ENCODE measurements at regions not wholly inside any gene's neighbourhood (a gene's known extent, or its start where the extent isn't known, plus 50 kb on each side); places are given as distances from the start of the nearest gene placed in this dataset.

DNA sequence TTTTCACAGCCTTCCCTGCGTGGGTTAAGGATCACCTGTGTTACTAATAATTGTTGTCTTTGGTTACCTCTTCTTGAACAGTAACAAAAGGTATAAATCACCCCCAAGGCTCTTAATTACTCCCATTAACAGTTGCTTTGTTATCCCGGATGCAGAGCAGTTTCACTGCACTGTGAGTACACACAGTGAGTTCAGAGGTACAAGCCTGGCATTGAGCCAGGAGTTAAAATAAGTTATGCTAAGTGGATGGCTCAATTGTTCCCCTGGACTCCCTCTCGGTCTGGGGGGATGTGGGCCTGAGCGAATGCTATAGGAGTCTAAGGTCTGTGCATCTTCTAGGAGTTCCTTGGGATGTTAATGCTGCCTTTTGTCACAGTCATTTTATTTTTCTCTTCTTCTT is 258.3 kb downstream of the ATG4C start:
- TF ChIP-seq CEBPB (IDR thresholded peaks at IDR 0.05; ENCODE audit: low read depth) (no peak), SIN3A (IDR thresholded peaks at IDR 0.05; ENCODE audit: low read depth) (no peak), ZFX (IDR thresholded peaks at IDR 0.05) (no peak), EZH2 (IDR thresholded peaks at IDR 0.05) (no peak), SP1 (IDR thresholded peaks at IDR 0.05; ENCODE audit: low read depth) (no peak), YY1 (IDR thresholded peaks at IDR 0.05; ENCODE audit: extremely low read depth, insufficient replicate concordance, low read depth, low read length) (no peak), POLR2A (IDR thresholded peaks at IDR 0.05; ENCODE audit: borderline replicate concordance, extremely low read depth, insufficient read depth, insufficient read length) (no peak), FOSL1 (IDR thresholded peaks at IDR 0.05; ENCODE audit: low read depth) (no peak), JUND (IDR thresholded peaks at IDR 0.05) (no peak)
- TF ChIP-seq, protein P1, sequence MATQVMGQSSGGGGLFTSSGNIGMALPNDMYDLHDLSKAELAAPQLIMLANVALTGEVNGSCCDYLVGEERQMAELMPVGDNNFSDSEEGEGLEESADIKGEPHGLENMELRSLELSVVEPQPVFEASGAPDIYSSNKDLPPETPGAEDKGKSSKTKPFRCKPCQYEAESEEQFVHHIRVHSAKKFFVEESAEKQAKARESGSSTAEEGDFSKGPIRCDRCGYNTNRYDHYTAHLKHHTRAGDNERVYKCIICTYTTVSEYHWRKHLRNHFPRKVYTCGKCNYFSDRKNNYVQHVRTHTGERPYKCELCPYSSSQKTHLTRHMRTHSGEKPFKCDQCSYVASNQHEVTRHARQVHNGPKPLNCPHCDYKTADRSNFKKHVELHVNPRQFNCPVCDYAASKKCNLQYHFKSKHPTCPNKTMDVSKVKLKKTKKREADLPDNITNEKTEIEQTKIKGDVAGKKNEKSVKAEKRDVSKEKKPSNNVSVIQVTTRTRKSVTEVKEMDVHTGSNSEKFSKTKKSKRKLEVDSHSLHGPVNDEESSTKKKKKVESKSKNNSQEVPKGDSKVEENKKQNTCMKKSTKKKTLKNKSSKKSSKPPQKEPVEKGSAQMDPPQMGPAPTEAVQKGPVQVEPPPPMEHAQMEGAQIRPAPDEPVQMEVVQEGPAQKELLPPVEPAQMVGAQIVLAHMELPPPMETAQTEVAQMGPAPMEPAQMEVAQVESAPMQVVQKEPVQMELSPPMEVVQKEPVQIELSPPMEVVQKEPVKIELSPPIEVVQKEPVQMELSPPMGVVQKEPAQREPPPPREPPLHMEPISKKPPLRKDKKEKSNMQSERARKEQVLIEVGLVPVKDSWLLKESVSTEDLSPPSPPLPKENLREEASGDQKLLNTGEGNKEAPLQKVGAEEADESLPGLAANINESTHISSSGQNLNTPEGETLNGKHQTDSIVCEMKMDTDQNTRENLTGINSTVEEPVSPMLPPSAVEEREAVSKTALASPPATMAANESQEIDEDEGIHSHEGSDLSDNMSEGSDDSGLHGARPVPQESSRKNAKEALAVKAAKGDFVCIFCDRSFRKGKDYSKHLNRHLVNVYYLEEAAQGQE (IDR thresholded peaks at IDR 0.05; ENCODE audit: low read depth): no peak
- TF ChIP-seq, protein P2, sequence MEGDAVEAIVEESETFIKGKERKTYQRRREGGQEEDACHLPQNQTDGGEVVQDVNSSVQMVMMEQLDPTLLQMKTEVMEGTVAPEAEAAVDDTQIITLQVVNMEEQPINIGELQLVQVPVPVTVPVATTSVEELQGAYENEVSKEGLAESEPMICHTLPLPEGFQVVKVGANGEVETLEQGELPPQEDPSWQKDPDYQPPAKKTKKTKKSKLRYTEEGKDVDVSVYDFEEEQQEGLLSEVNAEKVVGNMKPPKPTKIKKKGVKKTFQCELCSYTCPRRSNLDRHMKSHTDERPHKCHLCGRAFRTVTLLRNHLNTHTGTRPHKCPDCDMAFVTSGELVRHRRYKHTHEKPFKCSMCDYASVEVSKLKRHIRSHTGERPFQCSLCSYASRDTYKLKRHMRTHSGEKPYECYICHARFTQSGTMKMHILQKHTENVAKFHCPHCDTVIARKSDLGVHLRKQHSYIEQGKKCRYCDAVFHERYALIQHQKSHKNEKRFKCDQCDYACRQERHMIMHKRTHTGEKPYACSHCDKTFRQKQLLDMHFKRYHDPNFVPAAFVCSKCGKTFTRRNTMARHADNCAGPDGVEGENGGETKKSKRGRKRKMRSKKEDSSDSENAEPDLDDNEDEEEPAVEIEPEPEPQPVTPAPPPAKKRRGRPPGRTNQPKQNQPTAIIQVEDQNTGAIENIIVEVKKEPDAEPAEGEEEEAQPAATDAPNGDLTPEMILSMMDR (IDR thresholded peaks at IDR 0.05 in 2 of 3, conservative IDR thresholded peaks at IDR 0.05 in 1 of 3; ENCODE audit: borderline replicate concordance in 1 of 3, insufficient read depth in 1 of 3, low read depth in 2 of 3, low read length in 2 of 3): no peak
- TF ChIP-seq, protein P3, sequence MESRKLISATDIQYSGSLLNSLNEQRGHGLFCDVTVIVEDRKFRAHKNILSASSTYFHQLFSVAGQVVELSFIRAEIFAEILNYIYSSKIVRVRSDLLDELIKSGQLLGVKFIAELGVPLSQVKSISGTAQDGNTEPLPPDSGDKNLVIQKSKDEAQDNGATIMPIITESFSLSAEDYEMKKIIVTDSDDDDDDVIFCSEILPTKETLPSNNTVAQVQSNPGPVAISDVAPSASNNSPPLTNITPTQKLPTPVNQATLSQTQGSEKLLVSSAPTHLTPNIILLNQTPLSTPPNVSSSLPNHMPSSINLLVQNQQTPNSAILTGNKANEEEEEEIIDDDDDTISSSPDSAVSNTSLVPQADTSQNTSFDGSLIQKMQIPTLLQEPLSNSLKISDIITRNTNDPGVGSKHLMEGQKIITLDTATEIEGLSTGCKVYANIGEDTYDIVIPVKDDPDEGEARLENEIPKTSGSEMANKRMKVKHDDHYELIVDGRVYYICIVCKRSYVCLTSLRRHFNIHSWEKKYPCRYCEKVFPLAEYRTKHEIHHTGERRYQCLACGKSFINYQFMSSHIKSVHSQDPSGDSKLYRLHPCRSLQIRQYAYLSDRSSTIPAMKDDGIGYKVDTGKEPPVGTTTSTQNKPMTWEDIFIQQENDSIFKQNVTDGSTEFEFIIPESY (IDR thresholded peaks at IDR 0.05; ENCODE audit: extremely low read depth, insufficient replicate concordance, low read length): no peak
- Histone ChIP-seq H2AFZ (ENCODE audit: low read depth, low read length, poor library complexity, severe bottlenecking) (no peak overlapping the region), H3K9ac (ENCODE audit: low read length) (no peak overlapping the region), H3K27me3 (ENCODE audit: insufficient read depth, low read length) (peaks cover 3% of the 10 kb centered on the region; the same call in 1 of the 2 replicates), H3K27ac (ENCODE audit: low read depth, low read length) (no peak overlapping the region), H3K79me2 (ENCODE audit: insufficient read depth, low read length) (no peaks in the 10 kb centered on the region), H3K4me1 (ENCODE audit: control insufficient read depth in 1 of 2, insufficient read depth in 2 of 2, low read length in 2 of 2) (no peaks in the 10 kb centered on the region), H4K20me1 (ENCODE audit: insufficient read depth) (no peaks in the 10 kb centered on the region), H3K36me3 (ENCODE audit: control insufficient read depth in 1 of 2, insufficient read depth in 2 of 2, low read length in 2 of 2) (no peaks in the 10 kb centered on the region), H3K4me3 (replicated peaks in 1 of 2; ENCODE audit: low read depth in 1 of 2, low read length in 2 of 2) (no peak overlapping the region), H3K9me3 (ENCODE audit: control insufficient read depth in 1 of 2, insufficient read depth in 1 of 2, low read depth in 1 of 2, low read length in 2 of 2) (no peaks in the 10 kb centered on the region), H3K4me2 (ENCODE audit: low read length) (no peak overlapping the region), H3K9me2 (ENCODE audit: insufficient read depth) (no peaks in the 10 kb centered on the region)
- RAD21 ChIA-PET (ENCODE audit: low non-redundant PET in 1 of 2, low total read pairs in 2 of 2, uncharacterized antibody in 2 of 2, unreplicated experiment in 2 of 2): no interaction called here
- POLR2A ChIA-PET: no interaction called here
- intact Hi-C loops (cut with micrococcal nuclease): no loop called here
- CTCF ChIA-PET: no interaction called here
- ATAC-seq: no peak
- no peak for DNase-seq (ENCODE audit: low read depth, low spot score)
- BruUV-seq (replicated peaks): no TSS peak
